ENCODE measurements at regions not wholly inside any gene's neighbourhood (a gene's known extent, or its start where the extent isn't known, plus 50 kb on each side); places are given as distances from the start of the nearest gene placed in this dataset.

DNA sequence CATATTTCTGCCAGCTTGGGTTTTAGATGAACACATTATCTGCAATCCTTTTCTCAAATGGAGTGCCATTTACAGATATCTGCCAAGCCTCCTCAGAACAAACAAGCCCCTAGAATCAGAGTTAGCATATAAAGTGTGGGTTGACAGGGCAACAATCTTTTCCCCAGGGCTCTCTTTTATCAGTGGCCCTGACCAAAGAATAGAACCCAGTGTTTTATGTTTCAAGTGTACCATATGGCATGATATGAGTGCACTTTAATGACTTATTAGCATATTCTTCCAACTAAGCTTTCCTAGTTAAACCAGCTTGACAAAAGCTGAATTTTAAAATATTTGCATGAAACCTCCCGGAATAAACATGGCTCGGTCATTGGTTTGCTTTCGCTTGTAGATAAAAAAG lies 57.3 kb downstream of the EVX1 start:
- Histone ChIP-seq H3K23me2 (ENCODE audit: low read depth, low read length) (peaks cover 2% of the 10 kb centered on the region; the same call in 1 of the 2 replicates), H3K4me2 (ENCODE audit: insufficient read depth in 1 of 2, low read depth in 2 of 2, low read length in 2 of 2) (no peak overlapping the region), H3K56ac (replicated peaks; ENCODE audit: insufficient read length, low read depth, low read length) (no peak overlapping the region), H3K79me2 (ENCODE audit: control insufficient read depth in 1 of 2, insufficient read depth in 2 of 2, low read length in 2 of 2) (no peaks in the 10 kb centered on the region), H2BK20ac (ENCODE audit: low read length) (no peak overlapping the region), H4K20me1 (replicated peaks in 1 of 2; ENCODE audit: control insufficient read depth in 1 of 2, insufficient read depth in 2 of 2, low read length in 2 of 2) (no peaks in the 10 kb centered on the region), H2BK12ac (ENCODE audit: low read depth, low read length) (no peak overlapping the region), H2AK5ac (ENCODE audit: low read depth, low read length) (no peak overlapping the region), H3K27me3 (replicated peaks in 1 of 4; ENCODE audit: control insufficient read depth in 3 of 4, extremely low read depth in 1 of 4, insufficient read depth in 3 of 4, low read length in 3 of 4) (no peaks in the 10 kb centered on the region), H4K8ac (ENCODE audit: extremely low read depth, insufficient read depth, low read length) (no peak overlapping the region), H3K14ac (ENCODE audit: insufficient read length) (no peak overlapping the region), H3K36me3 (ENCODE audit: control insufficient read depth in 2 of 4, insufficient read depth in 4 of 4, low read length in 3 of 4) (no peaks in the 10 kb centered on the region), H3K9me3 (ENCODE audit: insufficient read depth in 2 of 2, low read depth in 1 of 2, low read length in 1 of 2) (no peaks in the 10 kb centered on the region), H2BK15ac (ENCODE audit: low read length) (no peak overlapping the region), H4K5ac (ENCODE audit: insufficient read length, low read depth, low read length) (no peak overlapping the region), H3K4me3 (ENCODE audit: extremely low read depth in 1 of 4, insufficient read depth in 2 of 4, low read depth in 3 of 4, low read length in 4 of 4) (no peak overlapping the region), H3K27ac (ENCODE audit: low read depth, low read length) (no peak overlapping the region), H3K9ac (replicated peaks in 1 of 4; ENCODE audit: extremely low read depth in 1 of 4, low read depth in 3 of 4, low read length in 3 of 4) (no peak overlapping the region), H3K4me1 (replicated peaks in 1 of 4; ENCODE audit: control insufficient read depth in 3 of 4, insufficient read depth in 4 of 4, low read length in 3 of 4) (no peaks in the 10 kb centered on the region), H2BK5ac (ENCODE audit: low read depth, low read length) (no peak overlapping the region), H3K23ac (ENCODE audit: insufficient read length) (no peak overlapping the region), H2BK120ac (replicated peaks; ENCODE audit: low read depth, low read length) (no peak overlapping the region), H2AFZ (ENCODE audit: low read length) (no peak overlapping the region), H3K4ac (replicated peaks; ENCODE audit: insufficient read length, low read depth, low read length) (no peak overlapping the region), H3K79me1 (ENCODE audit: low read depth, low read length) (no peaks in the 10 kb centered on the region), H3K18ac (ENCODE audit: extremely low read depth, low read length) (no peak overlapping the region), H4K91ac (replicated peaks; ENCODE audit: insufficient read length, low read length) (no peak overlapping the region)
- FAIRE-seq (no peak), DNase-seq (ENCODE audit: low read depth in 1 of 2, low spot score in 2 of 2) (no peak)
- WGBS, 2 experiments (ENCODE audit: extremely low coverage in 1 of 2, insufficient coverage in 1 of 2, insufficient read length in 1 of 2, insufficient replicate concordance in 2 of 2, low coverage in 1 of 2, low lambda C conversion rate in 2 of 2, missing lambda C conversion rate in 1 of 2), result 90% methylated on average over 3 of the region's 3 CpGs; no CpG with 5 or more reads in 1 of the 2 experiments
- POLR2A ChIA-PET (ENCODE audit: partially characterized antibody), result no interaction called here
- CTCF ChIA-PET (ENCODE audit: partially characterized antibody), result no interaction called here
- TF ChIP-seq CREB1 (IDR thresholded peaks at IDR 0.05), result no peak
- TF ChIP-seq, protein P1, sequence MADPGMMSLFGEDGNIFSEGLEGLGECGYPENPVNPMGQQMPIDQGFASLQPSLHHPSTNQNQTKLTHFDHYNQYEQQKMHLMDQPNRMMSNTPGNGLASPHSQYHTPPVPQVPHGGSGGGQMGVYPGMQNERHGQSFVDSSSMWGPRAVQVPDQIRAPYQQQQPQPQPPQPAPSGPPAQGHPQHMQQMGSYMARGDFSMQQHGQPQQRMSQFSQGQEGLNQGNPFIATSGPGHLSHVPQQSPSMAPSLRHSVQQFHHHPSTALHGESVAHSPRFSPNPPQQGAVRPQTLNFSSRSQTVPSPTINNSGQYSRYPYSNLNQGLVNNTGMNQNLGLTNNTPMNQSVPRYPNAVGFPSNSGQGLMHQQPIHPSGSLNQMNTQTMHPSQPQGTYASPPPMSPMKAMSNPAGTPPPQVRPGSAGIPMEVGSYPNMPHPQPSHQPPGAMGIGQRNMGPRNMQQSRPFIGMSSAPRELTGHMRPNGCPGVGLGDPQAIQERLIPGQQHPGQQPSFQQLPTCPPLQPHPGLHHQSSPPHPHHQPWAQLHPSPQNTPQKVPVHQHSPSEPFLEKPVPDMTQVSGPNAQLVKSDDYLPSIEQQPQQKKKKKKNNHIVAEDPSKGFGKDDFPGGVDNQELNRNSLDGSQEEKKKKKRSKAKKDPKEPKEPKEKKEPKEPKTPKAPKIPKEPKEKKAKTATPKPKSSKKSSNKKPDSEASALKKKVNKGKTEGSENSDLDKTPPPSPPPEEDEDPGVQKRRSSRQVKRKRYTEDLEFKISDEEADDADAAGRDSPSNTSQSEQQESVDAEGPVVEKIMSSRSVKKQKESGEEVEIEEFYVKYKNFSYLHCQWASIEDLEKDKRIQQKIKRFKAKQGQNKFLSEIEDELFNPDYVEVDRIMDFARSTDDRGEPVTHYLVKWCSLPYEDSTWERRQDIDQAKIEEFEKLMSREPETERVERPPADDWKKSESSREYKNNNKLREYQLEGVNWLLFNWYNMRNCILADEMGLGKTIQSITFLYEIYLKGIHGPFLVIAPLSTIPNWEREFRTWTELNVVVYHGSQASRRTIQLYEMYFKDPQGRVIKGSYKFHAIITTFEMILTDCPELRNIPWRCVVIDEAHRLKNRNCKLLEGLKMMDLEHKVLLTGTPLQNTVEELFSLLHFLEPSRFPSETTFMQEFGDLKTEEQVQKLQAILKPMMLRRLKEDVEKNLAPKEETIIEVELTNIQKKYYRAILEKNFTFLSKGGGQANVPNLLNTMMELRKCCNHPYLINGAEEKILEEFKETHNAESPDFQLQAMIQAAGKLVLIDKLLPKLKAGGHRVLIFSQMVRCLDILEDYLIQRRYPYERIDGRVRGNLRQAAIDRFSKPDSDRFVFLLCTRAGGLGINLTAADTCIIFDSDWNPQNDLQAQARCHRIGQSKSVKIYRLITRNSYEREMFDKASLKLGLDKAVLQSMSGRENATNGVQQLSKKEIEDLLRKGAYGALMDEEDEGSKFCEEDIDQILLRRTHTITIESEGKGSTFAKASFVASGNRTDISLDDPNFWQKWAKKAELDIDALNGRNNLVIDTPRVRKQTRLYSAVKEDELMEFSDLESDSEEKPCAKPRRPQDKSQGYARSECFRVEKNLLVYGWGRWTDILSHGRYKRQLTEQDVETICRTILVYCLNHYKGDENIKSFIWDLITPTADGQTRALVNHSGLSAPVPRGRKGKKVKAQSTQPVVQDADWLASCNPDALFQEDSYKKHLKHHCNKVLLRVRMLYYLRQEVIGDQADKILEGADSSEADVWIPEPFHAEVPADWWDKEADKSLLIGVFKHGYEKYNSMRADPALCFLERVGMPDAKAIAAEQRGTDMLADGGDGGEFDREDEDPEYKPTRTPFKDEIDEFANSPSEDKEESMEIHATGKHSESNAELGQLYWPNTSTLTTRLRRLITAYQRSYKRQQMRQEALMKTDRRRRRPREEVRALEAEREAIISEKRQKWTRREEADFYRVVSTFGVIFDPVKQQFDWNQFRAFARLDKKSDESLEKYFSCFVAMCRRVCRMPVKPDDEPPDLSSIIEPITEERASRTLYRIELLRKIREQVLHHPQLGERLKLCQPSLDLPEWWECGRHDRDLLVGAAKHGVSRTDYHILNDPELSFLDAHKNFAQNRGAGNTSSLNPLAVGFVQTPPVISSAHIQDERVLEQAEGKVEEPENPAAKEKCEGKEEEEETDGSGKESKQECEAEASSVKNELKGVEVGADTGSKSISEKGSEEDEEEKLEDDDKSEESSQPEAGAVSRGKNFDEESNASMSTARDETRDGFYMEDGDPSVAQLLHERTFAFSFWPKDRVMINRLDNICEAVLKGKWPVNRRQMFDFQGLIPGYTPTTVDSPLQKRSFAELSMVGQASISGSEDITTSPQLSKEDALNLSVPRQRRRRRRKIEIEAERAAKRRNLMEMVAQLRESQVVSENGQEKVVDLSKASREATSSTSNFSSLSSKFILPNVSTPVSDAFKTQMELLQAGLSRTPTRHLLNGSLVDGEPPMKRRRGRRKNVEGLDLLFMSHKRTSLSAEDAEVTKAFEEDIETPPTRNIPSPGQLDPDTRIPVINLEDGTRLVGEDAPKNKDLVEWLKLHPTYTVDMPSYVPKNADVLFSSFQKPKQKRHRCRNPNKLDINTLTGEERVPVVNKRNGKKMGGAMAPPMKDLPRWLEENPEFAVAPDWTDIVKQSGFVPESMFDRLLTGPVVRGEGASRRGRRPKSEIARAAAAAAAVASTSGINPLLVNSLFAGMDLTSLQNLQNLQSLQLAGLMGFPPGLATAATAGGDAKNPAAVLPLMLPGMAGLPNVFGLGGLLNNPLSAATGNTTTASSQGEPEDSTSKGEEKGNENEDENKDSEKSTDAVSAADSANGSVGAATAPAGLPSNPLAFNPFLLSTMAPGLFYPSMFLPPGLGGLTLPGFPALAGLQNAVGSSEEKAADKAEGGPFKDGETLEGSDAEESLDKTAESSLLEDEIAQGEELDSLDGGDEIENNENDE (IDR thresholded peaks at IDR 0.05; ENCODE audit: insufficient replicate concordance, low read length), result no peak
